HL-60/S4 (cell line): ENCODE measurements at regions not wholly inside any gene's neighbourhood (a gene's known extent, or its start where the extent isn't known, plus 50 kb on each side); places are given as distances from the start of the nearest gene placed in this dataset.
"Not testable (repeated sequence)": the region's sequence is repeated elsewhere in the genome, so short reads cannot be mapped to it uniquely, and the experiment has no call there.

ENCODE experiments used
- in situ Hi-C: fragments of 300-500 bp; cut with MboI; formaldehyde crosslinking; loops from 2 replicates; pipeline ENCODE4 v1.14.3; 2022; ENCODE audit warnings: low sequenced_read_pairs

DNA sequence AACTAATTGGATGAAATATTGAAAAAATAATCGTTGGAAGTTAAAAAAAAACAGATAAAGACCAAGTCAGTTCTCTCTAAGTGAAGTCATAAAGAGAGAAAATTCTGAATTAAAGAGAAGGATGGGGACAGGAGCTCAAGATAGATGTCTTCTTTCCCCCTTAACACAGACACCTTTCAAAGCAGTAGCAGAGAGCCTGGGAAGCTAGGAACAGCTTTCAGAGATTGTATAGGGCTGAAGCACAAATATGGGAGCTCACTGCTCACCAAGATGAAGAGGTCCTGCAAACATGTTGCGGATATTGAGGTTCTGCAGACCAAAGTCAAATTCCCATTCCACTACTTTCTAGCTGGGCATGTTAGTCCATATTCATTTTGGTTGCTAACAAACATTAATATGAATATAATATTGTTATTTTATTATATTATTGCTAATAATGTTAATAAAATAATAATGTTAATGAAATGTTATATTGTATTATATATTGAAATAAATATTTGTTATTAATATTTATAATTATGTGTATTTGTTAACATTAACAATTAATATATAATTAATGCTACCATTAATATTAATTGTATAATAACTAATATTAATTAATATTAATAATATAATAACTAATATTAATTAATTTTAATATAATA is 319.1 kb downstream of the OXSM start:
- in situ Hi-C loops, result no loop called here

DNA sequence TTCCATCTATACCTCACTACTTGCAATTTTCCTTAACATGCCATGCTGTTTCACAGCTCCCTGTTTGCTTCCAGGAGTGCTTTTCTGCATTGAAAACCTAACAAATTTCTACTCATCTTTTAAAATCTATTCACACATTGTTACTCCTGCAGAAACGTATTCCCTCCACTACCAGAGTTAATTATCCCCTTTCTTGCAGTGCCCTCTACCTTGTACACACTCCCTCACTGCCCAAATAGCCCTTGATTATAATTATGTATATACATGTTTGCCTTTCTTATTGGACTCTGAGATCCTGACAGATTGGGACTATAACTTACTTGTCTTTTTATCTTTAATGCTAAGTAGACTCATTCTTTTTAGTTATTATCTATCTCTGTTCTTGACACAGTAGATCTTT is 325.0 kb downstream of the OXSM start:
- in situ Hi-C loops, result no loop called here

DNA sequence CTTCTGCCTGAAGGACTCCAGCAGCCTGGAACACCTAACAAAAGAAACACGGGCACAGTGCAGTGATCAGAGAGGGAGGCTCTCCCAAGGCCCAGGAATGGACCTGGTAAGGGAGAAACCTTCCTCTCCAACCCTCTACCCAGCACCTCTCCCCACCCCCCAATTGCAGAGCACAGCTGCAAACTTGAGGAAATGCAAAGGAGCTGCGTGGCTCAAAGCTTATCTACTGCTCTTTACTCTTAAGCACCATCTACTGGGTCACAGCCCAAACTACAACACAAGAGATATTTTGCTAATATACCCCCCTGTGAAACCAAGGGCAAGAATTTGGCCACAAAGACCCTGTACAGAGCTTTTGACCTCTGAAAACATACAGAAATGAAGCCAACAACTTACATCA is 328.3 kb downstream of the OXSM start:
- in situ Hi-C loops, result no loop called here

DNA sequence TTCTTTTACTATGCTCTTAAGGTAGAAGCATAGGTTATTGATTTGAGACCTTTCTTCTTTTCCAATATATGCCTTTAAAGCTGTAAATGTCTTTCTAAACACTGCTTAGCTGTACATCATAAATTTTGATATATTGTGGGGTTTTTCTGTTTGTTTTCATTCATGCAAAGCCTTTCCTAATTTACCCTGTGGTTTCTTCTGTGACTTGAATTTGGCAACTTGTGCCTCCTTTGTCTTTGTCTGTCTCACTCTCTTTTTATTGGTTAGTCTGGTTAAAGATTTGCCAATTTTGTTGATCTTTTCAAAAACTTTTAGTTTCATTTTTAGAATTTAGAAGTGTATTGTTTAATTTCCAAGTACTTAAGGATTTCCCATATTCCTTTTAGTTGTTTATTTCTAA is 343.1 kb downstream of the OXSM start:
- in situ Hi-C loops, result no loop called here

GRCh38 chr3:26141296-26141695 is 351.4 kb downstream of the OXSM start:
- in situ Hi-C loops, result no loop called here

- in situ Hi-C loops, result no loop called here
These were observed 355.9 kb downstream of the OXSM start for GRCh38 chr3:26145769-26146168.

GRCh38 chr3:26157428-26157827 is 367.5 kb downstream of the OXSM start:
- in situ Hi-C loops, result not testable (repeated sequence)

- in situ Hi-C loops, result no loop called here
These were observed 381.1 kb downstream of the OXSM start for GRCh38 chr3:26171006-26171405.

DNA sequence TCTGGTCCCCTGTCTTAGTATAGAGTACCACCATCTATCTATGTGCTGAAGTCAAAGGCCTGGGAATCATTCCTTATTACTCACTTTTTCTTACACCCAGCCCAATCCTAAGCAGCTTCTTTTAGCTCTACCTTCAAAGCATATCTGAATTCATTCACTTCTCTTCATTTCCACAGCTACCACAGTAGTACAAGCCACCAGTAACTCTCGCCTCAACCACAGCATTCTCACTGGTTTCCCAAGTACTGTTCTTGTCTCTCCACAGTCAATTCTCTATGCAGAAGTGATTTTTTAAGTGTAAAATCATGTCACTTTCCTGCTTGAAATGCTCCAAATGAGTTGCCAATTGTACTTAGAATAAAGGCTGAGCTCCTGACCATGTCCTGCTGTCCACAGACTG is 401.7 kb downstream of the OXSM start:
- in situ Hi-C loops, result no loop called here

DNA sequence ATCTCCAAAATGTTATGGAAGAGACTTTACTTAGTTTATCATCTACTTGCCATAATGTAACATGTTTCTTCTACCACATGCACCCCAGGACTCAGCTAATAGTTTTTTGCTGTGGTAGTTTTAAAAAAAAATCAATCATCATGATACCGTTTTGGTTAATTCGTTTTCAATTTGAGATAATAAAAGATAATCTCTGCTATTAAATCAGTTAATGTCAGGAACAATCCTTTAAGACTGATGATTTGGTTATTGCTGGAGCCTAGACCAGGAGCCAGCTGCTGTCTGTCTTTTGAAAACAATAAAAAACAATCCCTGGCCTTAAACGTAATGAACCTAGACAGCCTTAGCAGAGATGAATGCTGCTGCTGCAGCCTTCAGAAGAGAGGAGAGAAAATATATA is 403.7 kb downstream of the OXSM start:
- in situ Hi-C loops, result no loop called here

GRCh38 chr3:26196781-26197180 is 406.9 kb downstream of the OXSM start:
- in situ Hi-C loops, result no loop called here

DNA sequence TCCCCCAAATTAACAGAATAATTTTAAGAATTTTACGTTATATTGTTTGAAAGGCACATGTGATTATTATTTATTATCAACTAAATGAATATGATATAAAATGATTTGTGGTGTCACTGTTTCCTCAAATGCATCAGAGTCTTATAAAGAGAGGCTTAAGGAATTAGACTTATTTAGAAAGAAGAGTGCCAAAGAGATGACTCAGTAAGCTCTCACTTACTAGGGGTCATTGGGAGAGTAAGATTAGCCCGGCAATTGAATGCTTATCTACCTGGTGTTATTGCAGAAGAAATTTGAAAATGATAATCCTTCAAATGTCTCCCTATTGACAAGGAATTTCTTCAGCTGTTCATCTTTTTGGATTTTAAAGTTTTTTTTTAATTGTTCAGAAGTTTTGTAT is 408.7 kb downstream of the OXSM start:
- in situ Hi-C loops, result no loop called here

DNA sequence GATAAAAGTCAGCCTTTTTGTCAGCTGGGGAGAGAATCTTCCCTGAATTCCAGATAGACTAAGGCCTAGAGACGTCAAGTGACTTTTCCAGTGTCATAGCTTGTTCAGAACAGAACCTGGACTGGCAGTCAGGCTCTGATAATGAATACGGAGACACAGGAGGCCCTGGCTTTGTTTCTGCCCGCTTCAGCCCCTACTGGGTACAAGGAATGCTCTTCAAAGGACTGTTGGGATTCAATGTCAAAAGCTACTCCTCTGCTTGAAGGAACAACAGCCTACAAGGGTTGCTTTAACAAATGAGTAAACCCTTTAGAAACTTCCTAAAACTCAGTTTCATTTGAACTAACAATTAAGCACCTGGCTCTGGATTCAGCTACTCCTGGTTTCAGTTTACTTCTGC is 412.3 kb downstream of the OXSM start:
- in situ Hi-C loops, result no loop called here

DNA sequence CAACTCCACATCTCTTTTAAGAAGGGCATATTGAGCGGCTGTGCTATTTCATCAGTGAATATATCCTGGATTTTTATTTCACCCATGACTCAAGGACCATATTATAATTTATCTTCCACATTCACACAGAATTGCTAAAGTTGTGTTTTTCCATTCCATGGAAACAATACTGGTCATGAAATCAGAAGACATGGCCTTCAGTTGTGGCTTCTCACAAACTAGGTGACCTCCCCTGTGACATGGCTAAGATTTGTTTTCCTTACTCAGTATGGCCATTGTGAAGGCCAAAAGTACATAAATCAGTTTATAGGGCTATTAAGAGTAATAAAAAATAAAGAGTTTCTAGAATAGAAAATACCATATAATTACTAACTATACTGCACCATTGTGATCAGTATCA is 415.6 kb downstream of the OXSM start:
- in situ Hi-C loops, result no loop called here

GRCh38 chr3:26208201-26208600 is 414.4 kb upstream of the LRRC3B start:
- in situ Hi-C loops, result no loop called here

GRCh38 chr3:26229801-26230200 is 392.8 kb upstream of the LRRC3B start:
- in situ Hi-C loops, result no loop called here

- in situ Hi-C loops, result no loop called here
These were observed 389.2 kb upstream of the LRRC3B start for GRCh38 chr3:26233374-26233773.

DNA sequence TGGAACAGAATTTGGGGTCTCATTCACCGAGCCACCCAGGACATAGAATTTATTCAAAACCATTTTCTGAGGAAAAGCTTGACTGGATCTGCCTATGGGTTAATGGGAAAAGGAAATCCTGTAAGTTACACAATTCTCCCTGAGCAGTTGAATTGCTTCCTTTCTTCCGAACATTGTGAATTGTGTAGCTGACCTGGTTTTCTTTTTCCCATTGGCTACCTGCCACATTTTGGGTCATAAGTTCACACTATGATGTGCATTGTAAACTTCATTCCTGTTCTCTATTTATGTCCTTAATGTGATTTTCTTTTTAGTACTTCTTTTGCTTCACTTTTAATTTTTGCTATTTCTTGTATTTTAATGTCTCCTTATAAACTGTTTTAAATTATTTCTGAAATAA is 386.0 kb upstream of the LRRC3B start:
- in situ Hi-C loops, result no loop called here

GRCh38 chr3:26237036-26237682 is 385.4 kb upstream of the LRRC3B start:
- in situ Hi-C loops, result no loop called here

- in situ Hi-C loops, result not testable (repeated sequence)
These were observed 378.0 kb upstream of the LRRC3B start for GRCh38 chr3:26244586-26244985.

- in situ Hi-C loops, result no loop called here
These were observed 377.3 kb upstream of the LRRC3B start for GRCh38 chr3:26245236-26245635.

GRCh38 chr3:26246901-26247300 is 375.7 kb upstream of the LRRC3B start:
- in situ Hi-C loops, result no loop called here

- in situ Hi-C loops, result no loop called here
These were observed 374.9 kb upstream of the LRRC3B start for GRCh38 chr3:26247712-26248111.
